Endothelial cell of umbilical vein (primary cell): ENCODE measurements at regions not wholly inside any gene's neighbourhood (a gene's known extent, or its start where the extent isn't known, plus 50 kb on each side); places are given as distances from the start of the nearest gene placed in this dataset.

ENCODE experiments used
- CTCF ChIP-seq, 2 donors: IDR thresholded peaks; 1 replicate in 1 of 2; 2 replicates in 1 of 2; pipeline ENCODE4 v1.5.1; 2011; ENCODE audit warnings: low read length in 2 of 2, mild to moderate bottlenecking in 2 of 2, moderate library complexity in 2 of 2, control low read depth in 1 of 2, inconsistent platforms in 1 of 2, low read depth in 1 of 2; ENCODE audit not compliant: insufficient read depth in 1 of 2; ENCODE audit errors: extremely low read depth in 1 of 2
- EZH2 ChIP-seq: IDR thresholded peaks from 2 replicates; pipeline ENCODE4 v1.6.1; 2012; ENCODE audit warnings: borderline replicate concordance, low read depth, mild to moderate bottlenecking, moderate library complexity, low read length, inconsistent platforms; ENCODE audit not compliant: severe bottlenecking
- FOS ChIP-seq: IDR thresholded peaks from 2 replicates; pipeline ENCODE4 v1.6.1; 2011; ENCODE audit warnings: mild to moderate bottlenecking, low read length, moderate library complexity, borderline replicate concordance; ENCODE audit not compliant: insufficient read depth
- GATA2 ChIP-seq: IDR thresholded peaks from 2 replicates; pipeline ENCODE4 v1.7.0; 2011; ENCODE audit warnings: low read depth, mild to moderate bottlenecking, moderate library complexity, mixed read lengths, low read length; ENCODE audit not compliant: insufficient read length, insufficient read depth
- JUN ChIP-seq: IDR thresholded peaks from 2 replicates; pipeline ENCODE4 v1.6.1; 2011; ENCODE audit warnings: borderline replicate concordance, low read depth; ENCODE audit not compliant: insufficient read length, insufficient read depth
- POLR2A ChIP-seq: IDR thresholded peaks from 2 replicates; pipeline ENCODE4 v1.6.1; 2012; ENCODE audit warnings: low read depth, mild to moderate bottlenecking, control low read depth, low read length
- POLR2AphosphoS5 ChIP-seq: IDR thresholded peaks from 2 replicates; pipeline ENCODE4 v1.6.1; 2012; ENCODE audit warnings: low read depth, mild to moderate bottlenecking, control low read depth, low read length, moderate library complexity; ENCODE audit not compliant: insufficient read depth

- TF ChIP-seq JUN: no peak
- no peak for TF ChIP-seq CTCF (IDR thresholded peaks at IDR 0.05; ENCODE audit: extremely low read depth in 1 of 2, insufficient read depth in 1 of 2, low read depth in 1 of 2, low read length in 2 of 2)
- TF ChIP-seq POLR2AphosphoS5: no peak
- TF ChIP-seq POLR2A: no peak
- no peak for TF ChIP-seq GATA2
- TF ChIP-seq FOS: no peak
- no peak for TF ChIP-seq EZH2
Observed at GRCh38 chr14:54127526-54127925, 170.9 kb upstream of the BMP4 start.
